Stimulated activated CD8-positive, alpha-beta memory T cell treated with anti-CD3 and anti-CD28 coated beads, Interleukin-12 subunit alpha, Interleukin-12 subunit beta, amount 100 ng/mL, for 24 hours (primary cell): ENCODE measurements at regions not wholly inside any gene's neighbourhood (a gene's known extent, or its start where the extent isn't known, plus 50 kb on each side); places are given as distances from the start of the nearest gene placed in this dataset.

ENCODE experiments used
- DNase-seq: peaks from one replicate; pipeline ENCODE4 v3.0.0-alpha.2; 2020; ENCODE audit errors: extremely low read depth

- no peak for DNase-seq
These were observed 52.4 kb upstream of the CDKN3 start for GRCh38 chr14:54344445-54344844.

DNA sequence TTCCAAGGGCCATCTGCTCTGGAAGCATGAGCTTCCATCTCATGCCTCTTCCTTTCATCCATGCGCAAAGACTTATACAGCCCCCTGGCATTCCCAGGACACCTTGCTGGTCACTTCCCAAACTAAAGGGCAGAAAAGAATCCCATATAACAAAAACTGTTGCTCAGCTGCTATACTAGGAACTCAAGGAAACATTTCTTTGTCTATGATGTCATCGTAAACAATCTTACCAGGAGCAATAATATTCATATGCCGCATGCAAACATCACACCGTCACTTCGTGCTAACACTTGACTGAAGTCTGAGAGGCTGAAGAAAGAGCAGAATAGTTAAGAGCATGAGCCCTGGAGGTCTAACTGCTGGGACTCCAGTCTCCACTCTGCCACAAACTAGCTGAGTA is 50.5 kb upstream of the CDKN3 start:
- DNase-seq: no peak
